ENCODE measurements at regions not wholly inside any gene's neighbourhood (a gene's known extent, or its start where the extent isn't known, plus 50 kb on each side); places are given as distances from the start of the nearest gene placed in this dataset.

- peak; percentile 43 for DNase-seq
- H3K4me3 ChIP-seq (ENCODE audit: low read length), result no peak overlapping the region
- H2BK120ac ChIP-seq (ENCODE audit: low read depth, low read length), result no peak overlapping the region
- H3K27ac ChIP-seq (ENCODE audit: low read depth, low read length), result no peak overlapping the region
- no peak overlapping the region for H4K5ac ChIP-seq (ENCODE audit: low read length)
- H3K36me3 ChIP-seq (ENCODE audit: control insufficient read depth, insufficient read depth, low read length), result no peaks in the 10 kb centered on the region
- no peaks in the 10 kb centered on the region for H3K27me3 ChIP-seq (ENCODE audit: insufficient read depth, low read length, poor library complexity)
- H3K79me2 ChIP-seq (ENCODE audit: control insufficient read depth, insufficient read depth, low read length), result no peaks in the 10 kb centered on the region
- no peak overlapping the region for H3K4me2 ChIP-seq (ENCODE audit: low read length)
- no peak overlapping the region for H2BK15ac ChIP-seq (replicated peaks; ENCODE audit: low read depth)
- no peak overlapping the region for H4K8ac ChIP-seq (ENCODE audit: low read depth, low read length)
- H2AK5ac ChIP-seq (ENCODE audit: low read length), result no peak overlapping the region
- H3K18ac ChIP-seq (ENCODE audit: low read length), result no peak overlapping the region
- no CpG with 5 or more reads among the region's 3 CpGs for WGBS (ENCODE audit: extremely low coverage, insufficient coverage, low lambda C conversion rate)
- no peak overlapping the region for H3K9ac ChIP-seq (ENCODE audit: low read length)
- no peak overlapping the region for H3K4ac ChIP-seq (ENCODE audit: low read depth, low read length)
- no peaks in the 10 kb centered on the region for H3K79me1 ChIP-seq (ENCODE audit: low read length)
- H3K4me1 ChIP-seq (ENCODE audit: control insufficient read depth, low read depth, low read length), result no peaks in the 10 kb centered on the region
- no peak overlapping the region for H3K56ac ChIP-seq (ENCODE audit: low read length)
- H2BK5ac ChIP-seq (ENCODE audit: low read length), result no peak overlapping the region
- H3K23ac ChIP-seq (ENCODE audit: low read length), result no peak overlapping the region
Measured at GRCh38 chr13:22154041-22154440, 483.2 kb downstream of the FGF9 start.

- Histone ChIP-seq H3K27ac (ENCODE audit: low read depth, low read length) (no peak overlapping the region), H3K56ac (ENCODE audit: low read length) (no peak overlapping the region), H4K5ac (ENCODE audit: low read length) (no peak overlapping the region), H3K4me3 (ENCODE audit: low read length) (no peak overlapping the region), H2BK15ac (replicated peaks; ENCODE audit: low read depth) (no peak overlapping the region), H3K27me3 (ENCODE audit: insufficient read depth, low read length, poor library complexity) (no peaks in the 10 kb centered on the region), H2BK5ac (ENCODE audit: low read length) (no peak overlapping the region), H3K4me1 (ENCODE audit: control insufficient read depth, low read depth, low read length) (no peaks in the 10 kb centered on the region), H3K4ac (ENCODE audit: low read depth, low read length) (no peak overlapping the region), H3K36me3 (ENCODE audit: control insufficient read depth, insufficient read depth, low read length) (no peaks in the 10 kb centered on the region), H2BK120ac (ENCODE audit: low read depth, low read length) (no peak overlapping the region), H3K18ac (ENCODE audit: low read length) (no peak overlapping the region), H3K9ac (ENCODE audit: low read length) (no peak overlapping the region), H3K23ac (ENCODE audit: low read length) (no peak overlapping the region), H3K79me1 (ENCODE audit: low read length) (no peaks in the 10 kb centered on the region), H4K8ac (ENCODE audit: low read depth, low read length) (no peak overlapping the region), H3K4me2 (ENCODE audit: low read length) (no peak overlapping the region), H3K79me2 (ENCODE audit: control insufficient read depth, insufficient read depth, low read length) (no peaks in the 10 kb centered on the region), H2AK5ac (ENCODE audit: low read length) (no peak overlapping the region)
- WGBS (ENCODE audit: extremely low coverage, insufficient coverage, low lambda C conversion rate), result no CpG with 5 or more reads among the region's 3 CpGs
- DNase-seq, result no peak
Measured at GRCh38 chr13:22161871-22162270, 491.0 kb downstream of the FGF9 start.

DNA sequence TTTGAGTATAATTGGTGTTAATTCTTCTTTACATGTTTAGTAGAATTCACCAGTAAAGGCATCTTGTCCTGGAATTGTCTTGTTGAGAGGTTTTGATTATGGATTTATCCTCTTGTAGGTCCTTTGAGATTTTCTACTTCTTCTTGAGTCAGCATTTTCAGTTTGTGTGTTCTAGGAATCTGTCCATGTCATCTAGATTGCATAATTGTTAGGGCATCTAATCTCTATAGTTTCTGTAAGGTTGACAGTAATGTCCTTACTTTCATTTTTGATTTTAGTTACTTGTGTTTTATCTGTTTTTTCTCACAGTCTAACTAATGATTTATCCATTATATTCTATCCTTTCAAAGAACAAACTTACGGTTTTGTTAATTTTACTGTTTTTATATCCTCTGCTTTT lies 492.0 kb downstream of the FGF9 start:
- no peak overlapping the region for H3K9ac ChIP-seq (ENCODE audit: low read length)
- no peak overlapping the region for H2BK15ac ChIP-seq (replicated peaks; ENCODE audit: low read depth)
- no peaks in the 10 kb centered on the region for H3K4me1 ChIP-seq (ENCODE audit: control insufficient read depth, low read depth, low read length)
- H2BK5ac ChIP-seq (ENCODE audit: low read length), result no peak overlapping the region
- H3K79me1 ChIP-seq (ENCODE audit: low read length), result no peaks in the 10 kb centered on the region
- no peak for DNase-seq
- no peak overlapping the region for H3K4me3 ChIP-seq (ENCODE audit: low read length)
- H3K56ac ChIP-seq (ENCODE audit: low read length), result no peak overlapping the region
- no peaks in the 10 kb centered on the region for H3K79me2 ChIP-seq (ENCODE audit: control insufficient read depth, insufficient read depth, low read length)
- H2AK5ac ChIP-seq (ENCODE audit: low read length), result no peak overlapping the region
- no peak overlapping the region for H3K23ac ChIP-seq (ENCODE audit: low read length)
- H2BK120ac ChIP-seq (ENCODE audit: low read depth, low read length), result no peak overlapping the region
- H3K4ac ChIP-seq (ENCODE audit: low read depth, low read length), result no peak overlapping the region
- H4K5ac ChIP-seq (ENCODE audit: low read length), result no peak overlapping the region
- H3K4me2 ChIP-seq (ENCODE audit: low read length), result no peak overlapping the region
- no peak overlapping the region for H3K18ac ChIP-seq (ENCODE audit: low read length)
- H3K36me3 ChIP-seq (ENCODE audit: control insufficient read depth, insufficient read depth, low read length), result no peaks in the 10 kb centered on the region
- H3K27ac ChIP-seq (ENCODE audit: low read depth, low read length), result no peak overlapping the region
- no peak overlapping the region for H4K8ac ChIP-seq (ENCODE audit: low read depth, low read length)
- no CpG with 5 or more reads among the region's 1 CpG for WGBS (ENCODE audit: extremely low coverage, insufficient coverage, low lambda C conversion rate)
- no peaks in the 10 kb centered on the region for H3K27me3 ChIP-seq (ENCODE audit: insufficient read depth, low read length, poor library complexity)

DNA sequence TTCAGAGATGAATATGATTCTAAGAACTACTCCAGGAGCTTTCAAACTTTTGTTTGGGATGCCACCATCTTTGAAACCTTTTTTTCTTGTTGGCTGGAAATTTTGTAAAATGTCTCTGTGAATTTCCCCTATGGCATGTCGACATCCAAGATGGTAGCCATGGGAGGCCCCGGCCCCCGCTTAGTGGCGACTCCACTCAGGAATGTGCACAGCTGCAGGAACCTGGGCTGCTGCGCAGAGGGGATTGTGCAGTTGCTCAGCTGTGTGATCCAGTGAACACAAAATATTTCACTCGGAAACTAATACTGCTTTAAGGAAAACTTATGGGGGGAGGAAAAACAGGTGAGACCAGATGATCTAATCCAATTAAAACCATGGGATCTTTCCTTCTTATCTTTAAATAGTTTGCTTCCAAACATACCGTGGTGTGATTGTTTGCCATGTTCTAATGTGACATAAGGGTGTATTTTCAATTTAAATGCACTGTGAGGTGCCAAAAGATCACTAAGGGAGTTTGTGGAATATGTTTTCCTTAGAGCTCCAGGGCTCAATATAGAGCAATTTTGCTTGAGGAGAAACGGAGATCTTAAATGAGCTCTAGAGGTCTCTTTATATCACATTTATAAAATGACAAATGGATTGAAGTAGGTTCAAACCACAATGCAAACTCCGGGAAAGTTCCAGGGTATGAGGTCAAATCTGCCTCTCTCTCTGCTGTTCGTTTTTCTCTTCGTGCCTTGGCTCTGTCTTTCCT lies 497.7 kb downstream of the FGF9 start:
- H2BK5ac ChIP-seq (ENCODE audit: low read length), result no peak overlapping the region
- no peak for DNase-seq
- H3K27me3 ChIP-seq (ENCODE audit: insufficient read depth, low read length, poor library complexity), result no peaks in the 10 kb centered on the region
- H3K79me2 ChIP-seq (ENCODE audit: control insufficient read depth, insufficient read depth, low read length), result no peaks in the 10 kb centered on the region
- no peaks in the 10 kb centered on the region for H3K36me3 ChIP-seq (ENCODE audit: control insufficient read depth, insufficient read depth, low read length)
- no peak overlapping the region for H4K5ac ChIP-seq (ENCODE audit: low read length)
- H2AK5ac ChIP-seq (ENCODE audit: low read length), result no peak overlapping the region
- no peak overlapping the region for H3K9ac ChIP-seq (ENCODE audit: low read length)
- H2BK120ac ChIP-seq (ENCODE audit: low read depth, low read length), result no peak overlapping the region
- no peak overlapping the region for H3K23ac ChIP-seq (ENCODE audit: low read length)
- WGBS (ENCODE audit: extremely low coverage, insufficient coverage, low lambda C conversion rate), result no CpG with 5 or more reads among the region's 11 CpGs
- no peak overlapping the region for H2BK15ac ChIP-seq (replicated peaks; ENCODE audit: low read depth)
- no peaks in the 10 kb centered on the region for H3K4me1 ChIP-seq (ENCODE audit: control insufficient read depth, low read depth, low read length)
- no peak overlapping the region for H3K4me2 ChIP-seq (ENCODE audit: low read length)
- H3K56ac ChIP-seq (ENCODE audit: low read length), result no peak overlapping the region
- no peak overlapping the region for H3K27ac ChIP-seq (ENCODE audit: low read depth, low read length)
- H3K4me3 ChIP-seq (ENCODE audit: low read length), result no peak overlapping the region
- H4K8ac ChIP-seq (ENCODE audit: low read depth, low read length), result no peak overlapping the region
- H3K79me1 ChIP-seq (ENCODE audit: low read length), result no peaks in the 10 kb centered on the region
- no peak overlapping the region for H3K4ac ChIP-seq (ENCODE audit: low read depth, low read length)
- H3K18ac ChIP-seq (ENCODE audit: low read length), result no peak overlapping the region

- Histone ChIP-seq H3K4me2 (ENCODE audit: low read length) (no peak overlapping the region), H3K18ac (ENCODE audit: low read length) (no peak overlapping the region), H3K56ac (ENCODE audit: low read length) (no peak overlapping the region), H3K4me1 (ENCODE audit: control insufficient read depth, low read depth, low read length) (no peaks in the 10 kb centered on the region), H3K23ac (ENCODE audit: low read length) (no peak overlapping the region), H3K27ac (ENCODE audit: low read depth, low read length) (no peak overlapping the region), H4K8ac (ENCODE audit: low read depth, low read length) (no peak overlapping the region), H2BK5ac (ENCODE audit: low read length) (no peak overlapping the region), H3K4me3 (ENCODE audit: low read length) (no peak overlapping the region), H3K27me3 (ENCODE audit: insufficient read depth, low read length, poor library complexity) (no peaks in the 10 kb centered on the region), H2BK120ac (ENCODE audit: low read depth, low read length) (no peak overlapping the region), H3K79me1 (ENCODE audit: low read length) (no peaks in the 10 kb centered on the region), H3K36me3 (ENCODE audit: control insufficient read depth, insufficient read depth, low read length) (no peaks in the 10 kb centered on the region), H2AK5ac (ENCODE audit: low read length) (no peak overlapping the region), H3K4ac (ENCODE audit: low read depth, low read length) (no peak overlapping the region), H3K79me2 (ENCODE audit: control insufficient read depth, insufficient read depth, low read length) (no peaks in the 10 kb centered on the region), H4K5ac (ENCODE audit: low read length) (no peak overlapping the region), H2BK15ac (replicated peaks; ENCODE audit: low read depth) (no peak overlapping the region), H3K9ac (ENCODE audit: low read length) (no peak overlapping the region)
- DNase-seq, result peak; percentile 84
- WGBS (ENCODE audit: extremely low coverage, insufficient coverage, low lambda C conversion rate), result no CpG with 5 or more reads among the region's 2 CpGs
Measured at GRCh38 chr13:22169473-22169872, 498.6 kb downstream of the FGF9 start.

DNA sequence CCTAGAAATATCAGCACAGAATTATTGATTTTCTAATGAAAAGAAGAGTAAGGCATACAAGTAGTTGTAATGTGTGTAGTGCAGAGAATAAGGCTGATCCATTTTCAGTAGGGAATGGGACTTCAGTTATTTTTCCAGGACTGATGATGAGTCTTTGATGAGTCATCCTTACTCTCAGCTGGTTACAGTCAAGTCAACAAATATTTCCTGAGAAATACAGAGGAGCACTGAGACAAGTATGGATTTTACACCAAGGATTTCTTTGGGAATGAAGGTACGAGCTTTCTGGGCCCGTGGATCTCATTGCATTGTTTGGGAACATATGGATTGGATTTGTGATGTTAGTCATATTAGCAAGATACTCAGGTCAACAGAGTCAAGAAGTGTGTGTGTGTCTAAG lies 502.7 kb downstream of the FGF9 start:
- H3K4me2 ChIP-seq (ENCODE audit: low read length), result no peak overlapping the region
- WGBS (ENCODE audit: extremely low coverage, insufficient coverage, low lambda C conversion rate), result no CpG with 5 or more reads among the region's 2 CpGs
- H3K56ac ChIP-seq (ENCODE audit: low read length), result no peak overlapping the region
- H3K4ac ChIP-seq (ENCODE audit: low read depth, low read length), result no peak overlapping the region
- H3K4me1 ChIP-seq (ENCODE audit: control insufficient read depth, low read depth, low read length), result no peaks in the 10 kb centered on the region
- no peak overlapping the region for H2BK5ac ChIP-seq (ENCODE audit: low read length)
- no peak overlapping the region for H3K9ac ChIP-seq (ENCODE audit: low read length)
- no peak overlapping the region for H2AK5ac ChIP-seq (ENCODE audit: low read length)
- H3K4me3 ChIP-seq (ENCODE audit: low read length), result no peak overlapping the region
- no peak overlapping the region for H2BK15ac ChIP-seq (replicated peaks; ENCODE audit: low read depth)
- no peak overlapping the region for H2BK120ac ChIP-seq (ENCODE audit: low read depth, low read length)
- no peak overlapping the region for H4K8ac ChIP-seq (ENCODE audit: low read depth, low read length)
- H3K18ac ChIP-seq (ENCODE audit: low read length), result no peak overlapping the region
- H3K79me2 ChIP-seq (ENCODE audit: control insufficient read depth, insufficient read depth, low read length), result no peaks in the 10 kb centered on the region
- no peak overlapping the region for H3K23ac ChIP-seq (ENCODE audit: low read length)
- H3K27ac ChIP-seq (ENCODE audit: low read depth, low read length), result no peak overlapping the region
- no peak overlapping the region for H4K5ac ChIP-seq (ENCODE audit: low read length)
- H3K36me3 ChIP-seq (ENCODE audit: control insufficient read depth, insufficient read depth, low read length), result no peaks in the 10 kb centered on the region
- DNase-seq, result no peak
- H3K79me1 ChIP-seq (ENCODE audit: low read length), result no peaks in the 10 kb centered on the region
- H3K27me3 ChIP-seq (ENCODE audit: insufficient read depth, low read length, poor library complexity), result no peaks in the 10 kb centered on the region
